Posterior vena cava (tissue), 2 donors: ENCODE measurements at regions not wholly inside any gene's neighbourhood (a gene's known extent, or its start where the extent isn't known, plus 50 kb on each side); places are given as distances from the start of the nearest gene placed in this dataset.

ENCODE experiments used
- DNase-seq: peaks from one replicate; pipeline ENCODE4 v3.0.0-alpha.2; 2020; ENCODE audit warnings: low spot score
- intact Hi-C, 2 donors: fragments of 100-400 bp; cut with DNase I; formaldehyde crosslinking; loops; one replicate each; pipeline versions ENCODE4 v1.14.1 to v1.14.2; 2022 to 2023
- donor health status: DM: yes; HTN: yes; CAD: no.
- donor health status: DM: yes; HTN: yes; CAD: no.

GRCh38 chr11:116211147-116211546 lies 561.6 kb downstream of the BUD13 start:
- DNase-seq = no peak
- intact Hi-C loops = no loop called here

GRCh38 chr11:116210663-116211062 lies 562.1 kb downstream of the BUD13 start:
- no peak for DNase-seq
- intact Hi-C loops = no loop called here

DNA sequence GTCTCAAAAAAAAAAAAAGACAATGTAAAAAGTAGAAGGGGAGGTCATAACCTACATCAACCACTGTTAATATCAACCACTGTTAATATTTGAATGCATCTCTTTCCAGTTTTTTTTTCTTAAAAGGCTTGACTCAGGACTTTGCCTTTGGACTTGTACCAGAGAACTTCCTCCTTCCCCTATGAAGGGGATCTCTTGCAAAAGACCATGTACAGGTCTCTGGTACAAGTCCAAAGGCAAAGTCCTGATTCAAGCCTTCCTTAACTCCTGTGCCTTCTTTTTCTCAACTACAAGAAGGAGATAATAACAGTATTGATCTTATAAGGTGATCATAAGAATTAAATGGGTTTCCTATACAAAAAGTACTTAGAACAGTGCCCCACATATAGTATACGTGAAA lies 563.5 kb downstream of the BUD13 start:
- no peak for DNase-seq
- intact Hi-C loops = no loop called here

GRCh38 chr11:116207421-116208141 lies 565.2 kb downstream of the BUD13 start:
- intact Hi-C loops = no loop called here
- no peak for DNase-seq

GRCh38 chr11:116207019-116207418 lies 565.8 kb downstream of the BUD13 start:
- intact Hi-C loops = no loop called here
- DNase-seq = no peak

GRCh38 chr11:116202922-116203321 lies 569.9 kb downstream of the BUD13 start:
- DNase-seq = no peak
- intact Hi-C loops = no loop called here

DNA sequence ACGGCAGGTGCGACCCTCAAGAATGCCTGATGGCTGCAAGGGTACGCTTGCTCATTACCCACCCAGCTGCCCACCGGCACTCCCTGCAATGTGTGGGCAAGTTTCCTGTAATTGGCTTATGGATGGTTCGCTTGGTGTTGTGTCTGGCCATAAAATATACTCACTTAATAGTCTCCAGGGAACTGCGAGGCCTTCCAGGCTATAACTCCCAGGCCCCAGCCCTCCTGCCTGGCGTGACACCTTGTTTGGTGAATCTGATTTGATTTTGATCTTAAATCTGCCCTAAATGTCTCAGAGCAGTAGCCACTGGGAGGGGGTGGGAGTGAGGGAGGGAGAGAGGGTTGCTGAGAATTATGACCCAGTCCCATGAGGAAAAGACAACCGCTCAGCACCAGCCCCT lies 572.2 kb downstream of the BUD13 start:
- no peak for DNase-seq

DNA sequence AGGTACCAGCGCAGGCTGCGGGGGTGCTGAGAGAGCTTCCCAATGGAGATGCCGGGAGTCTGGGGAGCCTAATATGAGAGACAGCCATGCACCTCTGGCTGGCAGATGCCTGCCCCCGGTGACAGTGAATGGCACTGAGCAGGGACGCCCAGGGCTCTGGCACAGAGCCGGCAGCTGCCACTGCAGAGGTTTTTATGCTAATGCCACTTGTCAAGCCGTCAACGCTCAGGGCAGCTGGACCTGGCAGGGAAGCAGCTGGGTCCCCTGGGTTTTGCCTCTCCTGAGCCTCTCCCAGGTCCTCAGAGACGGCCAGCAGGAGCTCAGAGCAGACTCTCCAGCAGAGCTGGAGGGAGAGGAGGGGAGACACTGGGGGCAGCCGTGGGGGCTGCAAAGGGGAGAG lies 573.6 kb downstream of the BUD13 start:
- DNase-seq = no peak
- intact Hi-C loops = no loop called here

More for the DNA sequence above, 572.2 kb downstream of the BUD13 start:
- intact Hi-C loops = no loop called here

GRCh38 chr11:116194156-116194904 lies 578.5 kb downstream of the BUD13 start:
- intact Hi-C loops = no loop called here
- DNase-seq = no peak

DNA sequence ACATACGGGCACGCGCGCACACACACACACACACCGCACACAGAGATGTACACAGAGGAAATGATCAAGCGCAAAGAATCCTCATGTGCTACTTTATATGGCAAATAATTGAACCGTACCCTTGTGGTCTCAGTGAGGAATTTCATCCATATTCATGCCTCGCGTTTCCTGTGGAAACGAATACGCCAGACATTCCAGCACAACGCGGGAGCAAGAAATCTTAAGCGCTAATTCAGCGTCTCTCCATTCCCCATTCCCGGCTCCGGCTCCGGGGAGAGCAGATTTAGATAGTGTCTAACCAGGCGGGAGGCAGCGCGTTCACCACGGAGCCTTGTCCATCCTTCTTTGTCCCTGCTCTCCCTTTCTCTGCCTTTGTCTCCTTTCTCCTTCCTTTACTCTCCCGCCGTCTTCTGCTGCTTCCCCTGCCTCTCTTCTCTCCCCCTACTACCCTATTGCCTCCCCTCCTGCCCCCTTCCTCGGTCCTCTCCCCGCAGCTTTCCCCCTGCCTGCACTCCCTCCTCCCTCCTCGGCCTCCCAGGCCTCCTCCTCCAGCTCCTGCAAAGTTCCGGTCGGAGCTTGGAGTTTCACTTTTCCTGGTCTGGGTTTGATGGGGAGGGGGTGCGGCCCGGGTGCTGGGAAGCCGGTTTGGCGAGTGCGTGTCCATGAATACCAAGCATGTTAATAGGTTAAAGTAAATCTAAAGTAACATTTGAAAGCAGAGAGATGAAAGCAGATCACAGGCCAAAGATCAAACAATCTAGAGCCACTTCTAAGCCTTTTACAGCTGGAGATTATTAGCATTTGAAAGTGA lies 579.3 kb downstream of the BUD13 start:
- DNase-seq = no peak
- intact Hi-C loops = no loop called here

GRCh38 chr11:116192509-116193210 lies 580.1 kb downstream of the BUD13 start:
- intact Hi-C loops = no loop called here
- DNase-seq = no peak

DNA sequence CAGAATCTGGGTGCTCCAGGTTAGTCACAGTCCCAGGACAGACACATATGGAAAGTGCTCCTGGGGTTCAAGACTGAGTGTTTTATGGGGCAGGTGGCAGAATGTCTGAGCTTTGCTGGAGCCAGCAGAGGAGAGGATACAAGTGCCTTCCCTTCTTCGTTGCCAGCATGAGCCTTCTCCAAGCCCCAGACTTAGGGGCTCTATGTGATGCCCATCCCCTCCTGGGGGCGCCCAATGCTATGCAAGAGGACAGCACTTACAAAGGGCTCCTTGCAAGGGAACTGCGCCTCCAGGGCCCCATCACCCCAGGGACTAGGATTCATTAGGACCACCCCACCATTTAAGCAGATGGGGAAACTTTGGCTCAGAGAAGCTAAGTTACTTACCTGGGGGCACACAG lies 581.9 kb downstream of the BUD13 start:
- DNase-seq = no peak
- intact Hi-C loops = no loop called here

GRCh38 chr11:116189408-116190170 lies 583.2 kb downstream of the BUD13 start:
- intact Hi-C loops = no loop called here
- DNase-seq = no peak

DNA sequence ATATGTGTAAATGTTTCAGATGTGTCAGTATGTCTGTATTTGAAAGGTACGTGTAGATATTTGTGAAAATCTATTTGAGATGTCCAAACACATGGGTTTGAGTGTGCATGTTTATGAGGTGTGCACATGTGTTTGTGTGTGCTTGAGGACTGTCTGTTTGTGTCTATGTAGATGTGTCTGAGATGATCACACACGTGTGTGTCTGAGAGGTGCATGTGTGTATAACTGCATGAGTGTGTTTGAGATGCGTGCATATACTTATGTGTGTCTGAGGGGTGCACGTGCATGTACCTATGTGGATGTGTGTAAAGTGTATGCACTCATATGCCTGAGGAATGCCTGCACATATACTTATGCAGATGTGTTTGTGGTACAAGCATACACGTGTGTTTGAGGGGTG lies 584.4 kb downstream of the BUD13 start:
- no peak for DNase-seq
- intact Hi-C loops = no loop called here

- no peak for DNase-seq
- intact Hi-C loops = no loop called here
Observed at GRCh38 chr11:116187026-116187425, 585.8 kb downstream of the BUD13 start.

DNA sequence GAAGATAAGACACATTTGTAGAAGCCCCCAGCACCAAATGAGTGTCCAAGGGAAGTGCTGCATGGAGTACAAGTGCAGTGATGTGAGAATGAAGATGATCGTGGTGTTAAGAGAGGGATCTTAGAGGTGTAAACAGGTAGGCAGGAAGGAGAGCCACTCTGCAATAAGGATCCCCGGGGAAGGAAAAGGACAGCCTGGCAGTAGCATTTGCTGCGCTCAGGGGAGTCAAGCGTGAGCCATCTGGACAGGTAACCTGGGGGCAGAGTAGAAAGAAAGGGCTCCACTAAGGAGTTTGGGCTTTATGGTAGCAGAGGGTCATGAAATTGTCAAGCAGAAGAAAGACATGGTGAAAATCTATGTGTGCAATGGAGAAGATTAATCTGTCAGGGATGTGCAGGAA lies 587.2 kb downstream of the BUD13 start:
- DNase-seq = no peak
- intact Hi-C loops = no loop called here

GRCh38 chr11:116184763-116185162 lies 588.0 kb downstream of the BUD13 start:
- no peak for DNase-seq
- intact Hi-C loops = no loop called here

DNA sequence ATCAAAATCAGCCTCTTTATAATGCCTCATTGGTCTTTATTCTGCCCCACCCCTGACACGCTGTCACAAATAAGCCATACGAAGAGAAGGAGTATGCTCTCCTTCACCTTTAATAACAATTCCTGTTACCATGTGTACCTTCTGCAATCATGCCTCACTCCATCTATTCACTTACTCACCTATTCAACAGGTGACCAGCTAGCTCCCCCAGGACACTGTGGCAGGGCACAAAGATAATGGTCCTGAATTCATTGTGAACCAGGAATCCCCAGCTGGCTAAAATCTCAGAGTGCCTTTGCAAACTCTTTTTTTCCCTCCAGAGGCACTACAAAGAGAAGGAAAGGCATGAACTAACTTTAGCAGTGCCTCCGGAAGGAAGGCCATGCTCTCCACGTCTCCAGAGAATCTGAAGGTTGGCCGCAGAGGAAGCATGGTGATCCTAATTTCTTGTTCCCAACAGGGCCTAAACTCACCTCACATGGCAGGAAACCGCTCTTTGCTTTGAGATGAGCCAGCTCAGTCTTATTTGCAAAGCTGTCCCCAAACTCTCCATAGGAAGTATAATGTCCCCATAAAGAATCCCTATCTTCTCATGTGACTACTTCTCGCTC lies 590.3 kb downstream of the BUD13 start:
- no peak for DNase-seq
- intact Hi-C loops = no loop called here
